HG03064 (cell line): ENCODE measurements at regions not wholly inside any gene's neighbourhood (a gene's known extent, or its start where the extent isn't known, plus 50 kb on each side); places are given as distances from the start of the nearest gene placed in this dataset.

Experiments used
- ATAC-seq: cut with Tn5 transposase; IDR thresholded peaks from one replicate; pipeline ENCODE4 v1.9.1; 2021; ENCODE audit warnings: low read depth; ENCODE audit not compliant: unreplicated experiment

DNA sequence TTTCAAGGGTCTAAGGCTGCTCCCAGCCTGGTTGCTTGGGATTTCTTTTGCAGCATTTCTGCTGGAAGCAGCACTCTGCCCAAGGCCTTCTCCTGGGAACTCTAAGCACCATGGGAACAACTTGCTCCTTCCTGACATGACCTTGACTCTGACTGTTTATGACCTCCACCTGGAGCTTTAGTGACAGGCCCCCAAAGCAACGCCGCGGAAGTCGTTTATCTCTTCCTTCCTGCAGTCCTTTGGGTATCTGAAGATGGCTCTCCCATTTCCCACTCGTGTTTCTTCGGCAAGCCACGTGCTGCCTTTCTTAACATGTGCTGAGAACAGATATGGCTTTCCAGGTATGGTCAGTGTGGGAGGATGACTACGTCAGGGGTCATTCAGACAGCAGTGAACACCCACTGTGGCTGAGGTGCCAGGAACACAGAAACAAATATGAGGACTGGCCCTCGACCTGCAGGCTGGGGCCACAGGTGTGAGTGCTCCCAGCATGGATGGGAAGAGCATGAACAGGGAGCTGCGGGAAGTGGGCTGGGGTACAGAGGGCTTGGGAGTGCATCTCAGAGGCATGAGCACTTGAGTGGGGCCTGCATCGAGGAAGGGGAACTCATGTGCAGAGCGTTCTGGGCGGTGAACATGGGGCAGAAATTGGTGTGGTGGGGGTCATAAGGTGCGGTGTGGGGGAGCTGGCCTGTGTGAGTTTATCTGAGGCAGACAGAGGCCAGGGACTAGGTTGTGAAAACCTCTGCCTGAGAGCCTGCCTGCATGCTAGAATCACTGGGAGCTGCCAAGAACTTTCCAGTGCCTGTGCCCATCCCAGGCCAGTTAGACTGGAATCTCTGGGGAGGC, 140.5 kb downstream of the TSN start:
- ATAC-seq: no peak

DNA sequence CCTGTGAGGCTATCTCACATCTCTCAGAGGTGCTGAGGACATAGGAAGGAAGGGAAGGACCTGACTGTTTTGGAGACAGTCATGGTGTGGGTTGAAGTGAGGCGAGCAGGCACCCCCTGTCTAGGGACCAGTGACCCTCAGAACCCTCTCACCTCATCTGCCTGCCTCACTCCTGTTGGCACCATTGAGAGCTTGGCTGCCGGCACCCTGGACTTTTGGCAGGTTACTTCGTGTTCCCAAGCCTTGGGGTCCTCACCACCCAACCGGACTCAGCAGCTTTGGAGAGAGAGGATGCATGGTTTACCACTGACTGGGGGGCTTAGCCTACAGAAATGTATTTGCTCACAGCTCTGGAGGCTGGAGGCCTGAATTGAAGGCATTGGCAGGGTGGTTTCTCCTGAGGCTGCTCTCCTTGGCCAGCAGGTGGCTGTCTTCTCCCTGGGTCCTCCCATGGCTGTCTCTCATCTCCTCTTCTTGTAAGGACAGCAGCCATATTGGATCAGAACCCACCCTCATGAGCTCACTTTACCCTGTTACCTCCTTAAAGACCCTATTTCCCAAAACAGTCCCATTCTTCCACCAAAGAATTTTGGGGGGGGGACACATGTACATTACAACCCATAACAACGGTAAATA, 142.0 kb downstream of the TSN start:
- no peak for ATAC-seq

- no peak for ATAC-seq
These were observed 143.0 kb downstream of the TSN start for GRCh38 chr2:121898483-121898882.

GRCh38 chr2:121900391-121900790, 144.9 kb downstream of the TSN start:
- ATAC-seq: no peak

- ATAC-seq: no peak
These were observed 146.7 kb downstream of the TSN start for GRCh38 chr2:121902171-121902591.

- ATAC-seq: no peak
These were observed 147.2 kb downstream of the TSN start for GRCh38 chr2:121902616-121903015.

GRCh38 chr2:121903037-121903689, 147.7 kb downstream of the TSN start:
- no peak for ATAC-seq

- ATAC-seq: no peak
These were observed 149.2 kb downstream of the TSN start for GRCh38 chr2:121904656-121905055.

- no peak for ATAC-seq
These were observed 149.8 kb downstream of the TSN start for GRCh38 chr2:121905201-121905600.

DNA sequence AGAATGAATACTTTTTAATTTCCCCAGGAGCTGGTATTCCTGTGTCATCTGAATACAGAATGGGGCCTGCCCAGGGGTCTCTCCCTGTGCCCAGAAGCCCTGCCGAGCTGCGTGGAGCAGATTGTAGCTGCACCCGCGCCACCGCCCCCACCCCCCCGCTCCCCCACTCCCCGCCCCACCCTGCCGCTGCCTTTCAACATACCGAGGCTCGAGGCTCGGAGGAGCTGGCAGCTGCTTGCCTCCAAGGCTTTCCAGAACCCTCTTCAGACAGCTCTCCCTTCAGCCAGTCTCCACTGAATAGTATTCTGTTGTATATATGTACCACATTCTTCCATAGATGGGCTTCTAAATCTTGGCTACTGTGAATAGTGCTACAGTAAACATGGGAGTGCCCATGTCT, 150.7 kb downstream of the TSN start:
- no peak for ATAC-seq

- ATAC-seq: no peak
These were observed 152.5 kb downstream of the TSN start for GRCh38 chr2:121907928-121908327.

DNA sequence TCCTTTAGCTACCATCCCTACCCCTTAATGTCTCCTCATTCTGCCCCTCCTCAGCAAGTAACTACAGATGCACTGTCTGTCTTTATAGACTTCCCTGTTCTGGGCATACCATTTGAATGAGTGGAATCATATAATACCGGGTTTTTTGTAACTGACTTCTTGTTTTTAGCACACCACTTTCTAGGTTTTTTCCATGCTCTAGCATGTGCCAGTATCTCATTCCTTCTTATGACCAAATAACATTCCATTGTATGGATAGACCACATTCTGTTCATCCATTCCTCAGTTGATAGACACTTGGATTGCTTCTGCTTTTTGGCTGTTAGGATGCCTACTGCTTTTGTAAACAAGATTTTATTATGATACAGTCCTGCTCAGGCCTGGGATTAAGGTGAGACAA, 154.7 kb downstream of the TSN start:
- ATAC-seq: no peak

GRCh38 chr2:121911036-121911435, 155.6 kb downstream of the TSN start:
- no peak for ATAC-seq

- no peak for ATAC-seq
These were observed 161.7 kb downstream of the TSN start for GRCh38 chr2:121917143-121917542.

- ATAC-seq: no peak
These were observed 162.8 kb downstream of the TSN start for GRCh38 chr2:121918231-121918630.

DNA sequence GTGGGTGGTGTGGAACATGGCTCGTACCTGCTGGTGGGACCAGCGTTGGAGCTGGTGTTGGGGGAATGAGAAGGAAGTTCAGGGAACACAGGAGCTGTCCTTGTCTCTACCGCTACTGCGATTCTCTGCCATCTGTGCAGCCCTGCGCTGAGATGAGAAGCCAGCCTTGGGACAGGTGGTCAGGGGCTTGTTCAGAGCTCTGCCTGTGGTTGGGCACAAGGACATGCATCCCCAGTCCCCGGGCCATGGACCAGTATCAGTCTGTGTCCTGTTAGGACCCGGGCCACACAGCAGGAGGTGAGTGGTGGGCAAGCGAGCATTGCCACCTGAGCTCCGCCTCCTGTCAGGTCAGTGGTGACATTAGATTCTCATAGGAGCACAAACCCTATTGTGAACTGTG, 164.4 kb downstream of the TSN start:
- no peak for ATAC-seq

DNA sequence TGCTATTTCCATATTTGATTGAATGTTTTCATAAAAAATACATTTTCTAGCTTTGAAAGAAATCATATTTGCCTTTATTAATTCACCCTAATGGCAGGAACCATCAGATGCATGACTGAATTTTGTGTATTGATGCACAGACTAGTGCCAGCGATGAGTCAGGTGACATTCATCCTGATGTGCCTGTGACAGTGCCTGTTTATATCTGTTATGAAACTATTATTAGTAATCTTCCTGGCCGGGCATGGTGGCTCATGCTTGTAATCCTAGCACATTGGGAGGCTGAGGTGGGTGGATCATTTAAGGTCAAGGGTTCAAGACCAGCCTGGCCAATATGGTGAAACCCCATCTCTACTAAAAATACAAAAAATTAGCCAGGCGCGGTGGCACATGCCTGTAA, 170.0 kb downstream of the TSN start:
- no peak for ATAC-seq

DNA sequence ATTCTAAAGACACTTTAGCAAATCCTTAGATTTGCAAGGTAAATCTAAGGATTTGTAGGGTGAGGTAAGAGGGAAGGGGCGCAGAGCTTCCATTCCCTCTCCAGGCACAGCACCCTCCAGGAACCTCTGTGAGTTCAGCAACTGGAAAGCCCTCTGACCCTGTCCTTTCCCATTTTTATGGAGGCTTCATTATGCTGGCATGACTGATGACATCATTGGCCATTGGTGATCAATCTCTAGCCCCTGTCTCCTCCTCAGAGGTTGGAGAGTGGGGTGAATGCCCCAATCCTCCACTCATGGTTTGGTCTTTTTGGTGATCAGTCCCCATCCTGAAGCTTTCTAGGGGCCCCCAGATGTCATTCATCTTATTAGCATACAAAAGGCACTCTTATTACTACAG, 187.8 kb downstream of the TSN start:
- ATAC-seq: no peak

DNA sequence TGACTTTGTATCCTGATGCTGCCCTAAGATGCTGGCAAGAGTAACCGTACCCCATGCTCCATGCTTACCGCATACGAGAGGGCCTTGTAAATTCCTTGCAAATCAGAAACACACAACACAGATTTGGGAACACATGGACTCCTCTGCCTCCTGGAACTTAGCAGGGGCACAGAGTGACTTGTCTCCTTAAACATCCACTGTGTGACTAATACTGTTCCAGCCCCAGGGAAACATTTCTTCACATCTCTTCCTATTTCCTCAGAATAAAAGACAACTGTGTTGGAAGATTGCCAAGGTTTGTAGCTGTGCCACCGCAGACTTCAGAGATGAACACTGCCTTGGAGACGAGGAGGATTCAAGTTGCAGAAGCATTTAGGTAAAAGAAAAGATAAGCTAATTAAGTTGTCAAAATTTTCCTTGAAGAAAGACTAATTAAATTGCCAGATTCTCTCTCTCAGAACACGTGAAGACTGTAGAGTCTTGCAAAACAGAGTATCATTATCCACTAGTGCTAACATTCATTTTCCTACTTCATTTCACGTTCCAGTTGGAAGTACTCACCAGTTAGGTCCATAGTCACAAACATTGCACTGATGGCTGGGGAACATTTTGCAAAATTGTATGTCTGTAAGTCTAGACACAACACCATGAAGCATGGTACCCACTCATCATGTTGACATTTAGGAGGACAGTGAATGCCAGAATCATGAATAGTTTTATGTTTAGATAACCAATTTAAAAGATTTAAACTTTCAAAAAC, 188.8 kb downstream of the TSN start:
- ATAC-seq: no peak

GRCh38 chr2:121947674-121948073, 192.2 kb downstream of the TSN start:
- ATAC-seq: no peak

DNA sequence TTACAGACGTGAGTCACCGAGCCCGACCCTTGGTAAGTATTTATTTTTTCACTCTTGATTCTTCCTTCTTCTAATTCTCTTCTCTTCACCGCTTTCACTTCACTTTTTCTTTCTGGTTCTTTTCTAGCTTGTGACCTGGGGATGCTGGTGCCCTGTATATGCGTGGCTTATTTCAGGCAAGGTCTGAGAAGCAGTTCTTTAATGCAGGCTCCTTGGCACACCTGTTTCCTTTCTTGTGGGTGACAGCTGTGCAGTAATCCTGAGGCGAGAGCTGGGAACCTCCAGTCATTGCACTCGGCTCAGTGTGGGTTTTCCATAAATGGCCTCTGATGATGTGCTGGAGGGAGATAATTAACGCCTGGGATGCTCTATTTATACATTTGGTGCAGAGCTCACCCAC, 193.8 kb downstream of the TSN start:
- no peak for ATAC-seq
